Stimulated activated CD4-positive, alpha-beta T cell treated with anti-CD3 and anti-CD28 coated beads, Interleukin-1b, Interleukin-23, amount 100 ng/mL, for 1 hour (primary cell): ENCODE measurements at regions not wholly inside any gene's neighbourhood (a gene's known extent, or its start where the extent isn't known, plus 50 kb on each side); places are given as distances from the start of the nearest gene placed in this dataset.
"Not testable (repeated sequence)": the region's sequence is repeated elsewhere in the genome, so short reads cannot be mapped to it uniquely, and the experiment has no call there.

Experiments
- DNase-seq, 2 donors: peaks; one replicate each; pipeline ENCODE4 v3.0.0-alpha.2; 2020; ENCODE audit warnings: low read depth in 2 of 2

GRCh38 chr5:175347027-175347426, 97.0 kb downstream of the DRD1 start:
- DNase-seq, result no peak

- no peak for DNase-seq
Measured at GRCh38 chr5:175344331-175345195, 99.4 kb downstream of the DRD1 start.

GRCh38 chr5:175343308-175343707, 100.7 kb downstream of the DRD1 start:
- DNase-seq, result no peak

GRCh38 chr5:175340180-175340579, 103.8 kb downstream of the DRD1 start:
- no peak for DNase-seq

GRCh38 chr5:175337680-175338079, 106.3 kb downstream of the DRD1 start:
- no peak for DNase-seq

DNA sequence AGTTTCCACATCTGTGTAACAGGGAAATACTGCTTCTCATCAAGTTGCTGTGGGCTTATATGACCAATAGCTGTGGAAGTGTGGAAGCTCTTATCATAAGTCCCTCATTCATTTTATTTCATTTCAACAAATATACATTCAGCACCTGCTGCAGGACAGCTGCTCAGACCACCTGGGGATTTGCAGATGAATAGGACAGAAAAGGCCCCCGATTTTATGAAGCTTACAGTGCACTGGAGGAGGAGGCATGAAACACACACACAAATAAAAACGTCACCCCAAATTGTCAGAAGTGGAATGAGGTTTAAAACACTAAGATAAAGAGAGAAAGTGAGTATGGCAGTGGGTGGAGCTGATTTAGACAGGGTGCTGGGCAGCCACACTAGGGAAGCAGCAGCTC, 107.2 kb downstream of the DRD1 start:
- DNase-seq, result no peak

- DNase-seq, result no peak
Measured at GRCh38 chr5:175335691-175336090, 108.3 kb downstream of the DRD1 start.

- DNase-seq, result not testable (repeated sequence)
Measured at GRCh38 chr5:175331173-175332036, 112.6 kb downstream of the DRD1 start.

GRCh38 chr5:175329976-175330375, 114.0 kb downstream of the DRD1 start:
- no peak for DNase-seq

GRCh38 chr5:175328687-175329086, 115.3 kb downstream of the DRD1 start:
- DNase-seq, result no peak

DNA sequence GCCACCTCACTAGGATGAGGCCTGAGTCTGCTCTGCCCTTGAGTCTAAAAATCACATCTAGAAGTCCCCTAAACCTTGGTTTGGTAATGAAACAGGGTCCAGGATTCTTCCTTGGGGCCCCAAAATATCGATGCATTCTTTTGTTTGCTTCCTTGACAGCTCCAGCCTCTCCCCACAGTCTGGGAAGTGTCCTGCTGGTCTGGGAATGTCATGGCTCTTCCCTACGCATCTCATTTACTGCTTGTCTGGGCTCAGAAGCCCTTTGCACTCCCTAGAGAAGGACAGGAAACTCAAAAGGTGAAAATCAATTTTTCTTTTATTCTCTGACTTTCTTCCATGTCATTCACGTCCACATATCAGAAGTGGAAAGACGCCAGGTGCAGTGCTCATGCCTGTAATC, 115.8 kb downstream of the DRD1 start:
- no peak for DNase-seq

DNA sequence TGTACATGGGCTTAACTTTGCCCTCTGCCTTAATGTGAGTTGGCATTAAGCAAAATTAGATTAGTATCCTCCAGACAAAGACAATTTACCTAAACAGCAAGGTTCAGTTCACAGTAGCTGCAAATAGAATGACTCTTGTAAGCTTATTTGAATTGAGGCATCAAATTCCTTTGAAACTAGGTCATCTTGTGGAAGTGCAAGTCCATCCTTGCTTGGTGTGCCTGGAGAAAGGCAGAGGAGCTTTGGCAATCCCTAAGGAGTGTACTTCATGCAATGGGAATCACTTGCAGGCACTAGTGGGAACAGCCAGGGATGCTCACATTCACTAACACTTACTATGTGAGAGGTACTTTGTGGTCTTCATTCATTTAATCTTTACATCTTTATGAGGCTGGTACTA, 118.3 kb downstream of the DRD1 start:
- no peak for DNase-seq

DNA sequence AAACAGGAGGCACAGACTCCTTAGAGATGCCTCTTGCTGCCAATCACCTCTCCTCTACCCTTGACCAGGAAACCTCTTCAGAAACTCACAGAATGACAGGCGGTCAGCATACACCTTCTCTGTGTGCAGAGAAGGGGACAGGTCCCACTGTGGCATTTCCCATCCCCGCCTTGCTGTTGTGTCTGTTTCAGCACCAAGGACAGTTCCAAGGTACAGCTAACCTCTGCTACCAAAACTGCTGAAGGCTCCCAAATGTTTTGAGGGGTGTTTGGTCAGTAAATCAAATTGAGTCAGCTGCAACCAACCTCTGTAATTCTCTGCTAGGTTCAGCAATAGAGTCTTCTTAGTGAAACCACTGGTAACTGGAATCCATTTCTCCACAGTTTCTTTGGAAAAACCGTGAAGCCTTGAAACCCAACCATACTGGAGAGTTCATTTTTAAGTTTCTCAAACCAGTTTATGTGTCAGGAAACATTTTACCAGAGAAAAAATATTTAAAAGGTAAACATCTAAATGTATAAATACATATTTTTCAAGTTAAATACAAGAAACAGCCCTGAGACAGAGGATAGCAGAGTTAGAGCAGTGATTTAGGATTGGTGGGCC, 122.0 kb downstream of the DRD1 start:
- no peak for DNase-seq

DNA sequence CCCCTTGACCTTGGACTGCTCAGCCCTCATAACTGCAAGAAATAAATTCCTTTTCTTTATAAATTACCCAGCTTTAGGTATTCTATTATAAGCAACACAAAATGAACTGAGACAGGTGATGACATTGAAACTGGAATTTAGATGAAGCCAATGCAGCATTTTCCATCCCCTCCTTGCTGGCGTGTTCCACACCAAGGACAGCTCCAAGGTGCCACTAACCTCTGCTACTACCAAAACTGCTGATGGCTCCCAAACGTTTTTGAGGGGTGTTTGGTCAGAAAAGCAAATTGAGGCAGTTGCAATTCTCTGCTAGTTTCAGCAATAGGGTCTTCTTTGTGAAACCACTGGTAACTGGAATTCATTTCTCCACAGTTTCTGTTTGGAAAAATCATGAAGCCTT, 124.8 kb downstream of the DRD1 start:
- DNase-seq, result no peak

DNA sequence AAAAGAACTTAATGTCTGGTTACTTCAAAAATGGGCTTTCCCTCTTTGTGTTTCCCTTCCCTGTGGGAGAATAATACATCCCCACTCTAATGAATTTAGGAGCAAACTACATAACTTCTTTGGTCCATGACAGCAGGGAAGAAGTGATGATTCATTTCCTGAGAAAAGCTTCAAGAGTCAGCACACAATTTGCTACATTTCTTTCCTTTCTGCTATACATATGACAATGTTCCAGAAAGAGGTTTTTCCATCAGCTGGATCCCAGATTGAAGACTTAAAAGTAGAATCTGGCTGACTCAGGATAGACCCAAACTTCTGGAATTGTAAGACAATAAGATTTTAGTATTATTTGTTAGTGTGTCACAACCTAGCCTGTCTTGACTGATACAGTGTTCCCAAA, 126.1 kb downstream of the DRD1 start:
- no peak for DNase-seq

- DNase-seq, result no peak
Measured at GRCh38 chr5:175309218-175309810, 134.7 kb downstream of the DRD1 start.

GRCh38 chr5:175308701-175309100, 135.3 kb downstream of the DRD1 start:
- DNase-seq, result no peak

DNA sequence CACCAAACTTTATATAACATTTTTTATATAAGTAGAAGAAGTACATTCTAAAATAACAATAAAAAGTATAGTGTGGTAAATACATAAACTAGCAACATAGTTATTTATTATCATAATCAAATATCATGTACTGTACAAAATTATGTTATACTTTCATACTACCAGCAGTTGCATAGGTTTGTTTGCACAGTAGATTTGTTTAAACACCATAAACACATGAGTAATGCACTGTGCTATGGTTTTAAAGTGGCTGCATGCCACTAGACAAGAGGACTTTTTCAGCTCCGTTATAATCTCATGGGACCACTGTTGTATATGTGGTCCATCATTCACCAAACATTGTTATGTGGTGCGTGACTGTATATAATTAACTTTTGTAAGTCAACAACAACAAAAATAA, 137.6 kb downstream of the DRD1 start:
- DNase-seq, result no peak

DNA sequence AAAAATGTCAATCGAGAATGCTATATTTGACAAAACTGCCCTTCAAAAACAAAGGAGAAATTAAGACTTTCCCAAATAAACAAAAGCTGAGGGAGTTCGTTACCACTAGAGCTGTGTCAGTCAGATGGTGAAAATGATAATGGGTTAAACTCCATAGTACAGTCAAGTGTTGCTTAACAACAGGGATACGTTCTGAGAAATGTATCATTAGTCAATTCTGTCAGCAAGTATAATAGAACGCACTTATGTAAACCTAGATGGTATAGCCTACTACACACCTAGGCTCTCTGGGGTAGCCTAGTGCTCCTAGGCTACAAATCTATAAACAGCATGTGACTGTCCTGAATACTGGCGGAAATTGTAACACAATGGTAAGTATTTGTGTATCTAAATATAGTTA, 138.7 kb downstream of the DRD1 start:
- DNase-seq, result no peak

DNA sequence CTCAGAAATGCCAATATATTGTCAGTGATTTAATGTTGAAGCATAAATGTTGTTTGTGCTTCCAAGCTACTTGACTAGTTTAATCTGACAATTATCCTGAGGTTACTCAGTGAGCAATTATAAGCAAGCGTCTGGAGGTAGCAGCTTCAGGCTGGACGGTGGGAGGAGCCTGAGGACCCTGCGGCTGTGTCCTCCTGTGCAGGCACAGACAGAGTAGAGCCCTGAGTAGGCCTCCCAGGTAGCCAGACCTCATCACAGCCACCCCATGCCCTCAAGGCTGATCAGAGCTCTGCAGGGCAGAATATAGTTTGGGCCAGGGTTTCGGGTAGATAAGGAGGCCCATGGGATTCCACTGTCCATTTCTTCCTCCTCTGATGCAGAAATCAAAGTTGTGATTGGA, 153.6 kb downstream of the DRD1 start:
- DNase-seq, result no peak

GRCh38 chr5:175288048-175288621, 155.8 kb downstream of the DRD1 start:
- DNase-seq, result no peak

DNA sequence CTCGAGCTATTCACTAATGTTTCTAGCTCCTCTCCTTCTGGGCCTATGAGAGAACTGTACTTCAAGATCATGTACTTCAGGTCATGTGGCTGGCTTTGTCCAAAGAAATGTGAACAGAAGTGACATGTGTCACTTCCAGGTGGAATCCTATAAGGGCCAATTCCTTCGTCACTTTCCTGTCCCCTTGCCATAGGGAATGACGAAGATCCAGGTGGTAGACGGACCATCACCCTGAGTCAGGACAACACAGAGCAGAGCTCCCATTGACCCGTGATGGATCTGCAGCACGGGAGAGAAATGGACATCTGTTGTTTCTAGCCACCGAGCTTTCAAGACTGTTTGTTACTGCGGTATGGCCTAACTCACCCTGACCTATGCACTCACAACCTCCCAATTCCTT, 157.0 kb downstream of the DRD1 start:
- DNase-seq, result no peak
